Erythroblast (primary cell): ENCODE measurements at regions not wholly inside any gene's neighbourhood (a gene's known extent, or its start where the extent isn't known, plus 50 kb on each side); places are given as distances from the start of the nearest gene placed in this dataset.

ENCODE experiments used
- GATA1 ChIP-seq: IDR thresholded peaks from 2 replicates; pipeline ENCODE4 v1.6.1; 2011; ENCODE audit warnings: low read depth, mild to moderate bottlenecking, control low read depth, low read length, moderate library complexity
- POLR2A ChIP-seq: IDR thresholded peaks from 2 replicates; pipeline ENCODE4 v1.6.1; 2011; ENCODE audit warnings: mild to moderate bottlenecking, low read length

GRCh38 chr11:131275580-131275979 is 94.8 kb upstream of the NTM start:
- TF ChIP-seq POLR2A = no peak
- TF ChIP-seq GATA1 = no peak
